ENCODE measurements at regions not wholly inside any gene's neighbourhood (a gene's known extent, or its start where the extent isn't known, plus 50 kb on each side); places are given as distances from the start of the nearest gene placed in this dataset.

DNA sequence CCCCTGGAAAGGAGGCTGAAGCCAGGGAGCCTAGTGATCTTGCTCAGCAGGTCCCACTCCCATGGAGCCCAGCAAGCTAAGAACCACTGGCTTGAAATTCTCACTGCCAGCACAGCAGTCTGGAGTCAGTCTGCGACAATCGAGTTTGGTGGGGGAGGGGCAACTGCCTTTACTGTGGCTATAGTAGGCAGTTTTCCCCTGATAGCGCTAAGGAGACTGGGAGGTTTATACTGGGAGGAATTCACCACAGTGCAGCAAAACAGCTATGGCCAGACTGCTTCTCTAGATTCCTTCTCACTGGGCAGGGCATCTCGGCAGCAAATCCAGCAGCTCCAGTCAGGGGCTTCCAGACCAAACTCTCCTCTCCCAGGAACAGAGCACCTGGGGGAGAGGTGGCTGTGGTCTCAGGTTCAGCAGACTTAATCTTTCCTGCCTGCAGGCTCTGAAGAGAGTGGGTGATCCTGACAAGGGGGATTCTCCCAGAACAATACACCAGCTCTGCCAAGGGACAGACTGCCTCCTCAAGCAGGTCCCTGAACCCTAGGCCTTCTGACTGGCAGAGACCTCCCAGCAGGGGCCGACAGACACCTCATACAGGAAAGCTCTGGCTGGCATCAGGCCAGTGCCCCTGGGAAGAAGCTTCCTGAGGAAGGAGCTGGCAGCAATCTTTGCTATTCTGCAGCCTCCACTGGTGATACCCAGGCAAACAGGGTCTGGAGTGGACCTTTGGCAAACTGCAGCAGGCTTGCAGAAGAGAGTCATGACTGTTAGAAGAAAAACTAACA is 548.5 kb upstream of the NEGR1 start:
- no peak for TF ChIP-seq ZNF274 (IDR thresholded peaks at IDR 0.05; ENCODE audit: insufficient read depth, insufficient read length)
- no peak for TF ChIP-seq HCFC1 (IDR thresholded peaks at IDR 0.05; ENCODE audit: low read length)
- TF ChIP-seq EZH2 (IDR thresholded peaks at IDR 0.05; ENCODE audit: borderline replicate concordance, control insufficient read depth, low read depth, low read length): no peak
- TF ChIP-seq, protein P1, sequence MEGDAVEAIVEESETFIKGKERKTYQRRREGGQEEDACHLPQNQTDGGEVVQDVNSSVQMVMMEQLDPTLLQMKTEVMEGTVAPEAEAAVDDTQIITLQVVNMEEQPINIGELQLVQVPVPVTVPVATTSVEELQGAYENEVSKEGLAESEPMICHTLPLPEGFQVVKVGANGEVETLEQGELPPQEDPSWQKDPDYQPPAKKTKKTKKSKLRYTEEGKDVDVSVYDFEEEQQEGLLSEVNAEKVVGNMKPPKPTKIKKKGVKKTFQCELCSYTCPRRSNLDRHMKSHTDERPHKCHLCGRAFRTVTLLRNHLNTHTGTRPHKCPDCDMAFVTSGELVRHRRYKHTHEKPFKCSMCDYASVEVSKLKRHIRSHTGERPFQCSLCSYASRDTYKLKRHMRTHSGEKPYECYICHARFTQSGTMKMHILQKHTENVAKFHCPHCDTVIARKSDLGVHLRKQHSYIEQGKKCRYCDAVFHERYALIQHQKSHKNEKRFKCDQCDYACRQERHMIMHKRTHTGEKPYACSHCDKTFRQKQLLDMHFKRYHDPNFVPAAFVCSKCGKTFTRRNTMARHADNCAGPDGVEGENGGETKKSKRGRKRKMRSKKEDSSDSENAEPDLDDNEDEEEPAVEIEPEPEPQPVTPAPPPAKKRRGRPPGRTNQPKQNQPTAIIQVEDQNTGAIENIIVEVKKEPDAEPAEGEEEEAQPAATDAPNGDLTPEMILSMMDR (IDR thresholded peaks at IDR 0.05 in 2 of 3, conservative IDR thresholded peaks at IDR 0.05 in 1 of 3; ENCODE audit: control insufficient read depth in 2 of 3, extremely low read depth in 1 of 3, insufficient read depth in 1 of 3, low read depth in 3 of 3, low read length in 3 of 3): no peak
- no peak for TF ChIP-seq MAX (IDR thresholded peaks at IDR 0.05; ENCODE audit: low read depth, low read length)
- TF ChIP-seq, protein P2, sequence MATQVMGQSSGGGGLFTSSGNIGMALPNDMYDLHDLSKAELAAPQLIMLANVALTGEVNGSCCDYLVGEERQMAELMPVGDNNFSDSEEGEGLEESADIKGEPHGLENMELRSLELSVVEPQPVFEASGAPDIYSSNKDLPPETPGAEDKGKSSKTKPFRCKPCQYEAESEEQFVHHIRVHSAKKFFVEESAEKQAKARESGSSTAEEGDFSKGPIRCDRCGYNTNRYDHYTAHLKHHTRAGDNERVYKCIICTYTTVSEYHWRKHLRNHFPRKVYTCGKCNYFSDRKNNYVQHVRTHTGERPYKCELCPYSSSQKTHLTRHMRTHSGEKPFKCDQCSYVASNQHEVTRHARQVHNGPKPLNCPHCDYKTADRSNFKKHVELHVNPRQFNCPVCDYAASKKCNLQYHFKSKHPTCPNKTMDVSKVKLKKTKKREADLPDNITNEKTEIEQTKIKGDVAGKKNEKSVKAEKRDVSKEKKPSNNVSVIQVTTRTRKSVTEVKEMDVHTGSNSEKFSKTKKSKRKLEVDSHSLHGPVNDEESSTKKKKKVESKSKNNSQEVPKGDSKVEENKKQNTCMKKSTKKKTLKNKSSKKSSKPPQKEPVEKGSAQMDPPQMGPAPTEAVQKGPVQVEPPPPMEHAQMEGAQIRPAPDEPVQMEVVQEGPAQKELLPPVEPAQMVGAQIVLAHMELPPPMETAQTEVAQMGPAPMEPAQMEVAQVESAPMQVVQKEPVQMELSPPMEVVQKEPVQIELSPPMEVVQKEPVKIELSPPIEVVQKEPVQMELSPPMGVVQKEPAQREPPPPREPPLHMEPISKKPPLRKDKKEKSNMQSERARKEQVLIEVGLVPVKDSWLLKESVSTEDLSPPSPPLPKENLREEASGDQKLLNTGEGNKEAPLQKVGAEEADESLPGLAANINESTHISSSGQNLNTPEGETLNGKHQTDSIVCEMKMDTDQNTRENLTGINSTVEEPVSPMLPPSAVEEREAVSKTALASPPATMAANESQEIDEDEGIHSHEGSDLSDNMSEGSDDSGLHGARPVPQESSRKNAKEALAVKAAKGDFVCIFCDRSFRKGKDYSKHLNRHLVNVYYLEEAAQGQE (IDR thresholded peaks at IDR 0.05; ENCODE audit: low read depth, low read length): no peak
